SK-N-SH (cell line): ENCODE measurements at regions not wholly inside any gene's neighbourhood (a gene's known extent, or its start where the extent isn't known, plus 50 kb on each side); places are given as distances from the start of the nearest gene placed in this dataset.

ENCODE experiments used
- CHD2 ChIP-seq: fragments of 150-350 bp; IDR thresholded peaks from 2 replicates; pipeline ENCODE4 v1.6.1; 2018; ENCODE audit warnings: low read length; ENCODE audit not compliant: partially characterized antibody
- CTCF ChIP-seq: fragments of 200-600 bp; sonication (generic); IDR thresholded peaks from 2 replicates; pipeline ENCODE4 v1.6.1; 2017; ENCODE audit warnings: antibody characterized with exemption, mild to moderate bottlenecking, moderate library complexity
- EP300 ChIP-seq, 2 experiments: IDR thresholded peaks; 2 replicates each; pipeline versions ENCODE4 v1.4.0 to v1.6.1; 2012; ENCODE audit warnings: borderline replicate concordance in 1 of 2, low read depth in 1 of 2, low read length in 1 of 2
- FOSL2 ChIP-seq: IDR thresholded peaks from 2 replicates; pipeline ENCODE4 v1.4.0; 2012; ENCODE audit warnings: low read depth, mild to moderate bottlenecking, moderate library complexity, borderline replicate concordance
- MXI1 ChIP-seq: IDR thresholded peaks from 2 replicates; pipeline ENCODE4 v1.6.1; 2012; ENCODE audit warnings: mild to moderate bottlenecking, low read depth, low read length, improper control_type of control experiment
- NFIC ChIP-seq: IDR thresholded peaks from 2 replicates; pipeline ENCODE4 v1.4.0; 2012; ENCODE audit warnings: borderline replicate concordance
- NRF1 ChIP-seq: IDR thresholded peaks from 2 replicates; pipeline ENCODE4 v1.6.1; 2012; ENCODE audit warnings: low read depth, mild to moderate bottlenecking, low read length
- POLR2AphosphoS5 ChIP-seq: IDR thresholded peaks from 2 replicates; pipeline ENCODE4 v1.6.1; 2012; ENCODE audit warnings: low read depth, low read length
- RFX5 ChIP-seq: IDR thresholded peaks from 2 replicates; pipeline ENCODE4 v1.6.1; 2012; ENCODE audit warnings: mild to moderate bottlenecking, improper control_type of control experiment, low read length
- SMC3 ChIP-seq: IDR thresholded peaks from 2 replicates; pipeline ENCODE4 v1.6.1; 2012; ENCODE audit warnings: low read depth, low read length, improper control_type of control experiment
- TEAD4 ChIP-seq: IDR thresholded peaks from 2 replicates; pipeline ENCODE4 v1.4.0; 2012; ENCODE audit warnings: mild to moderate bottlenecking, borderline replicate concordance; ENCODE audit not compliant: insufficient read depth
- YY1 ChIP-seq: IDR thresholded peaks from 2 replicates; pipeline ENCODE4 v1.4.0; 2012; ENCODE audit warnings: low read depth, mild to moderate bottlenecking

- TF ChIP-seq CTCF: no peak
- no peak for TF ChIP-seq MXI1
- no peak for TF ChIP-seq FOSL2
- no peak for TF ChIP-seq POLR2AphosphoS5
- no peak for TF ChIP-seq CHD2
- TF ChIP-seq EP300 (IDR thresholded peaks at IDR 0.05; ENCODE audit: borderline replicate concordance in 1 of 2, low read depth in 1 of 2, low read length in 1 of 2): no peak
- no peak for TF ChIP-seq TEAD4
- TF ChIP-seq RFX5: no peak
- no peak for TF ChIP-seq NFIC
- no peak for TF ChIP-seq SMC3
- no peak for TF ChIP-seq NRF1
- no peak for TF ChIP-seq YY1
These were observed 61.2 kb upstream of the SIRPA start for GRCh38 chr20:1833728-1834726.
